Neural cell (in vitro differentiated cells): ENCODE measurements at regions not wholly inside any gene's neighbourhood (a gene's known extent, or its start where the extent isn't known, plus 50 kb on each side); places are given as distances from the start of the nearest gene placed in this dataset.

Experiments used
- CTCF ChIP-seq: fragments of 450-650 bp; IDR thresholded peaks from 2 replicates; pipeline ENCODE4 v1.5.1; 2014; ENCODE audit warnings: antibody characterized with exemption, mild to moderate bottlenecking, moderate library complexity; ENCODE audit not compliant: poor library complexity, severe bottlenecking
- EP300 ChIP-seq: fragments of 450-650 bp; conservative IDR thresholded peaks from 2 replicates; pipeline ENCODE4 v1.6.1; 2014; ENCODE audit warnings: antibody characterized with exemption, mild to moderate bottlenecking, moderate library complexity; ENCODE audit not compliant: poor library complexity, severe bottlenecking
- RAD21 ChIP-seq: fragments of 450-650 bp; conservative IDR thresholded peaks from 2 replicates; pipeline ENCODE4 v1.6.1; 2014; ENCODE audit warnings: antibody characterized with exemption, mild to moderate bottlenecking, moderate library complexity
- REST ChIP-seq: IDR thresholded peaks from 2 replicates; pipeline ENCODE4 v1.6.1; 2012; ENCODE audit warnings: borderline replicate concordance

- no peak for TF ChIP-seq CTCF
- TF ChIP-seq REST: no peak
- no peak for TF ChIP-seq EP300
- no peak for TF ChIP-seq RAD21
Observed at GRCh38 chr16:48978501-48978900, 303.1 kb downstream of the CBLN1 start.
